HEK293 (cell line): ENCODE measurements at regions not wholly inside any gene's neighbourhood (a gene's known extent, or its start where the extent isn't known, plus 50 kb on each side); places are given as distances from the start of the nearest gene placed in this dataset.

Experiments
- CTCF ChIA-PET: fragments of 350-600 bp; formaldehyde crosslinking; extraction: SDS; loops from one replicate; lab custom pipeline; 2021; ENCODE audit warnings: antibody characterized with exemption; lab: Yijun Ruan, JAX
- POLR2A ChIA-PET: fragments of 300-600 bp; formaldehyde crosslinking; extraction: SDS; loops from one replicate; lab custom pipeline; 2020; ENCODE audit warnings: antibody characterized with exemption, inconsistent platforms; lab: Yijun Ruan, JAX
- H3K27ac ChIP-seq: fragments of 200-500 bp; sonication (Bioruptor generic); 2 replicates; pipeline ENCODE4 v1.5.1; 2014; ENCODE audit warnings: low read depth, low read length, control low read depth, inconsistent platforms; ENCODE audit errors: extremely low read depth
- H3K36me3 ChIP-seq, 2 experiments: fragments of 200-500 bp in 1 of 2; sonication (Bioruptor generic) in 1 of 2; 1 replicate in 1 of 2; 2 replicates in 1 of 2; pipeline ENCODE4 v1.5.1; 2014 to 2017; ENCODE audit warnings: inconsistent platforms in 2 of 2, low read length in 2 of 2; ENCODE audit not compliant: control insufficient read depth in 2 of 2, insufficient read depth in 1 of 2
- H3K4me1 ChIP-seq: fragments of 200-500 bp; sonication (Bioruptor generic); 2 replicates; pipeline ENCODE4 v1.5.1; 2014; ENCODE audit warnings: mild to moderate bottlenecking, low read length, inconsistent platforms; ENCODE audit not compliant: control insufficient read depth, insufficient read depth
- H3K4me3 ChIP-seq: 2 replicates; pipeline ENCODE4 v1.5.1; 2011; ENCODE audit warnings: low read depth, mild to moderate bottlenecking, control low read depth, low read length, moderate library complexity
- H3K9me3 ChIP-seq: fragments of 200-500 bp; sonication (Bioruptor generic); 2 replicates; pipeline ENCODE4 v1.5.1; 2014; ENCODE audit warnings: low read depth, low read length, inconsistent platforms; ENCODE audit not compliant: control insufficient read depth, insufficient read depth
- GLI2 ChIP-seq: fragments of 450-650 bp; formaldehyde crosslinking; IDR thresholded peaks from 2 replicates; pipeline ENCODE4; 2017; ENCODE audit warnings: missing biosample characterization, missing genetic modification characterization, low read depth, borderline replicate concordance
- GLIS2 ChIP-seq: fragments of 450-650 bp; formaldehyde crosslinking; IDR thresholded peaks from 2 replicates; pipeline ENCODE4 v1.5.1; 2016; ENCODE audit warnings: missing biosample characterization, missing genetic modification characterization
- REPIN1 ChIP-seq: fragments of 450-650 bp; formaldehyde crosslinking; IDR thresholded peaks from 2 replicates; pipeline ENCODE4 v1.5.1; 2017; ENCODE audit warnings: missing biosample characterization, missing genetic modification characterization, low read depth
- SETDB1 ChIP-seq: IDR thresholded peaks from one replicate; pipeline ENCODE4 v1.6.1; 2017; ENCODE audit warnings: mild to moderate bottlenecking, low read length, moderate library complexity, mixed read lengths; ENCODE audit not compliant: insufficient read length
- SP3 ChIP-seq: fragments of 450-650 bp; formaldehyde crosslinking; IDR thresholded peaks from 2 replicates; pipeline ENCODE4 v1.5.1; 2016; ENCODE audit warnings: missing biosample characterization, missing genetic modification characterization
- TRIM28 ChIP-seq: IDR thresholded peaks from 2 replicates; pipeline ENCODE4 v1.6.1; 2011; ENCODE audit warnings: low read length, control low read depth, borderline replicate concordance
- ZBTB21 ChIP-seq: fragments of 450-650 bp; formaldehyde crosslinking; IDR thresholded peaks from 2 replicates; pipeline ENCODE4 v1.5.1; 2017; ENCODE audit warnings: missing biosample characterization, missing genetic modification characterization
- ZEB2 ChIP-seq: fragments of 450-650 bp; formaldehyde crosslinking; IDR thresholded peaks from 2 replicates; pipeline ENCODE4 v1.5.1; 2016; ENCODE audit warnings: missing biosample characterization, missing genetic modification characterization
- ZFHX2 ChIP-seq: fragments of 450-650 bp; formaldehyde crosslinking; conservative IDR thresholded peaks from 2 replicates; pipeline ENCODE4 v1.5.1; 2016; ENCODE audit warnings: missing biosample characterization, missing genetic modification characterization
- ZIC2 ChIP-seq: fragments of 450-650 bp; formaldehyde crosslinking; IDR thresholded peaks from 2 replicates; pipeline ENCODE4 v1.5.1; 2016; ENCODE audit warnings: missing biosample characterization, missing genetic modification characterization
- ZNF140 ChIP-seq: fragments of 450-650 bp; formaldehyde crosslinking; IDR thresholded peaks from 2 replicates; pipeline ENCODE4 v1.5.1; 2016; ENCODE audit warnings: missing biosample characterization, missing genetic modification characterization
- ZNF248 ChIP-seq: fragments of 450-650 bp; formaldehyde crosslinking; IDR thresholded peaks from 2 replicates; pipeline ENCODE4 v1.5.1; 2017; ENCODE audit warnings: missing biosample characterization, missing genetic modification characterization
- ZNF335 ChIP-seq: fragments of 450-650 bp; formaldehyde crosslinking; conservative IDR thresholded peaks from 2 replicates; pipeline ENCODE4 v1.5.1; 2016; ENCODE audit warnings: missing biosample characterization, missing genetic modification characterization
- ZNF416 ChIP-seq: fragments of 450-650 bp; formaldehyde crosslinking; IDR thresholded peaks from 2 replicates; pipeline ENCODE4 v1.5.1; 2016; ENCODE audit warnings: missing biosample characterization, missing genetic modification characterization
- ZNF544 ChIP-seq: fragments of 450-650 bp; formaldehyde crosslinking; IDR thresholded peaks from 2 replicates; pipeline ENCODE4 v1.5.0; 2017; ENCODE audit warnings: missing biosample characterization, missing genetic modification characterization
- ZNF555 ChIP-seq: fragments of 450-650 bp; formaldehyde crosslinking; conservative IDR thresholded peaks from 2 replicates; pipeline ENCODE4 v1.5.1; 2017; ENCODE audit warnings: missing biosample characterization, mild to moderate bottlenecking, missing genetic modification characterization, inconsistent platforms
- ZNF571 ChIP-seq: fragments of 450-650 bp; formaldehyde crosslinking; IDR thresholded peaks from 2 replicates; pipeline ENCODE4 v1.5.0; 2017; ENCODE audit warnings: missing biosample characterization, missing genetic modification characterization
- ZNF654 ChIP-seq: fragments of 450-650 bp; formaldehyde crosslinking; IDR thresholded peaks from 2 replicates; pipeline ENCODE4 v1.5.1; 2016; ENCODE audit warnings: low read depth, missing biosample characterization, missing genetic modification characterization
- ZNF670 ChIP-seq: fragments of 450-650 bp; formaldehyde crosslinking; IDR thresholded peaks from 2 replicates; pipeline ENCODE4 v1.5.1; 2016; ENCODE audit warnings: missing biosample characterization, missing genetic modification characterization, low read depth
- ZNF707 ChIP-seq: fragments of 450-650 bp; formaldehyde crosslinking; IDR thresholded peaks from 2 replicates; pipeline ENCODE4 v1.5.1; 2016; ENCODE audit warnings: missing biosample characterization, missing genetic modification characterization
- ZNF785 ChIP-seq: fragments of 450-650 bp; formaldehyde crosslinking; IDR thresholded peaks from 2 replicates; pipeline ENCODE4 v1.5.1; 2016; ENCODE audit warnings: missing biosample characterization, missing genetic modification characterization
- ZNF843 ChIP-seq: fragments of 450-650 bp; formaldehyde crosslinking; IDR thresholded peaks from 2 replicates; pipeline ENCODE4 v1.5.1; 2016; ENCODE audit warnings: missing biosample characterization, missing genetic modification characterization
- ZSCAN23 ChIP-seq: fragments of 450-650 bp; formaldehyde crosslinking; IDR thresholded peaks from 2 replicates; pipeline ENCODE4 v1.5.1; 2016; ENCODE audit warnings: missing biosample characterization, missing genetic modification characterization
- ZSCAN30 ChIP-seq: fragments of 450-650 bp; IDR thresholded peaks from 2 replicates; pipeline ENCODE4 v1.5.1; 2018; ENCODE audit warnings: missing biosample characterization, mild to moderate bottlenecking, missing genetic modification characterization, moderate library complexity
- TF ChIP-seq, protein P1 (sequence below): fragments of 450-650 bp; formaldehyde crosslinking; IDR thresholded peaks from 2 replicates; pipeline ENCODE4 v1.5.1; 2016; ENCODE audit warnings: missing biosample characterization, missing genetic modification characterization
- TF ChIP-seq, protein P2 (sequence below): fragments of 450-650 bp; formaldehyde crosslinking; IDR thresholded peaks from 2 replicates; pipeline ENCODE4 v1.5.1; 2017; ENCODE audit warnings: missing biosample characterization, mild to moderate bottlenecking, missing genetic modification characterization, moderate library complexity
- TF ChIP-seq, protein P3 (sequence below): fragments of 450-650 bp; formaldehyde crosslinking; IDR thresholded peaks from 2 replicates; pipeline ENCODE4 v1.5.1; 2016; ENCODE audit warnings: missing biosample characterization, missing genetic modification characterization

DNA sequence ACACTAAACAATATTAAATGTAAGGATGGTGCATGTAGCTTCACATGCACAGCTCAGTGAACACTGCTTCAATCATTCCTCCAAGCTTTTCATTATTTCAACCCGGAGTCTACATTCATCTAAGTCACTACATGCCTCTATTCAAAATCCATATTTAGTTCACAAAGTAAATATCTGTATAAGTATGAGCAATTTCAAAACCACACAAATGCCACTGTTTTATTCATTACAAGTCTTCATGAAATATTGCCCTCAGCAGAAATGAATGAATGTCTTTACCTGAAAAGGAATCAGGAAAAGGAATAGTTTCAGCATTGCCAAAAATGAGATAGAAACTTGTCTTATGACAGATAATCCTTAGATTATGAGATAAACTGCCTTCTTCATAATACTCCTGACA, 149.4 kb downstream of the SLC38A4 start (continued):
- TF ChIP-seq SETDB1 (no peak), ZNF416 (tag by site-specific recombination) (no peak), ZNF785 (no peak), ZEB2 (tag by site-specific recombination) (no peak)

DNA sequence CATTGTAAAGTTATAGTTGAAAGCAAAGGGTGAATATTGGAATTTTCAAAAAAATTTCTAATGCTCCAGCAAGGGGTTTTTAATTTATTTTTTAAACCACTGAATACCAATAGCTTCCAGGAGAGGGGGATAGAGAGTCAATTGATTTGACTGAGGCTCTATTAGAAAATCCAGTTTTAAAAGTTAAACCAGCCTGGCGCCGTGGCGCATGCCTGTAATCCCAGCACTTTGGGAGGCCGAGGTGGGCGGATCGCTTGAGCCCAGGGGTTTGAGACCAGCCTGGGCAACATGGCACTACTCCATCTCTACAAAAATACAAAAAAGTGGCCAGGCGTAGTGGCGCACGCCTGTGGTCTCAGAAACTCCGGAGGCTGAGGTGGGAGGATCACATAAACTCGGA, 150.1 kb downstream of the SLC38A4 start:
- Histone ChIP-seq H3K36me3 (no peaks in the 10 kb centered on the region), H3K27ac (no peak overlapping the region), H3K9me3 (no peaks in the 10 kb centered on the region), H3K4me1 (no peaks in the 10 kb centered on the region), H3K4me3 (no peak overlapping the region)
- CTCF ChIA-PET: interaction anchor here (0.6 to 2.8 kb wide), 13 partner anchors 9 to 498 kb away, joined by 3 to 12 read pairs (median 4); no protein-coding TSS in a partner anchor
- POLR2A ChIA-PET: no interaction called here
- TF ChIP-seq ZFHX2 (peak; percentile 67), ZIC2 (tag by site-specific recombination) (no peak), ZNF555 (tag by site-specific recombination) (no peak), ZNF654 (peak; percentile 42), ZNF571 (tag by site-specific recombination) (no peak), ZNF335 (tag by site-specific recombination) (peak; percentile 81)

DNA sequence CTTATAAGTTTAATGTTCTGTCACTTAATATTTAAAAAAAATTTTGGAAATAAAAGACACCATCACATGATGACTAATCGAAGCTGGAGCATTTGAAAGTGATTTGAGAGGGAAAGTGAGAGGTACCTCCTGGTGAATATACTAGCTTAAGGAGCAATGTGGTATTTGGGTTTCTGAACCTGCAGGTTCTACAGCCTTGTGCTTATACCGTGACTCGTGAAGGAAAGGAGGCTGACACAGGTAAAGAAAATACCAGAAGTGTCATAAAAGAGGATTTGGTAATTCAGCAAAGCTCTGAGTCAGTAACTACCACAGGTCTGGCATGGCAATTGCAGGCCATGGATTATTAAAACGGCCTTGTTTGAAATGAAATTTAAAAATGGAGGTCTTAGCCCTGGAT, 151.0 kb downstream of the SLC38A4 start:
- Histone ChIP-seq H3K9me3 (no peaks in the 10 kb centered on the region), H3K4me1 (no peaks in the 10 kb centered on the region), H3K36me3 (no peaks in the 10 kb centered on the region), H3K27ac (no peak overlapping the region), H3K4me3 (no peak overlapping the region)
- TF ChIP-seq ZNF248 (tag by site-specific recombination) (no peak), ZNF140 (tag by site-specific recombination) (no peak), ZSCAN30 (no peak), GLI2 (tag by site-specific recombination) (no peak), GLIS2 (tag by site-specific recombination) (no peak), REPIN1 (tag by site-specific recombination) (no peak), ZNF707 (tag by site-specific recombination) (no peak), ZNF670 (tag by site-specific recombination) (no peak), ZSCAN23 (no peak), ZBTB21 (no peak), SP3 (tag by site-specific recombination) (no peak), ZNF571 (tag by site-specific recombination) (no peak), TRIM28 (no peak), ZNF843 (no peak), ZNF544 (no peak)
- TF ChIP-seq, protein P1, sequence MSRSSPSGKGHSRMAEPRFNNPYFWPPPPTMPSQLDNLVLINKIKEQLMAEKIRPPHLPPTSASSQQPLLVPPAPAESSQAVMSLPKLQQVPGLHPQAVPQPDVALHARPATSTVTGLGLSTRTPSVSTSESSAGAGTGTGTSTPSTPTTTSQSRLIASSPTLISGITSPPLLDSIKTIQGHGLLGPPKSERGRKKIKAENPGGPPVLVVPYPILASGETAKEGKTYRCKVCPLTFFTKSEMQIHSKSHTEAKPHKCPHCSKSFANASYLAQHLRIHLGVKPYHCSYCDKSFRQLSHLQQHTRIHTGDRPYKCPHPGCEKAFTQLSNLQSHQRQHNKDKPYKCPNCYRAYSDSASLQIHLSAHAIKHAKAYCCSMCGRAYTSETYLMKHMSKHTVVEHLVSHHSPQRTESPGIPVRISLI (tag by site-specific recombination): no peak
- TF ChIP-seq, protein P2, sequence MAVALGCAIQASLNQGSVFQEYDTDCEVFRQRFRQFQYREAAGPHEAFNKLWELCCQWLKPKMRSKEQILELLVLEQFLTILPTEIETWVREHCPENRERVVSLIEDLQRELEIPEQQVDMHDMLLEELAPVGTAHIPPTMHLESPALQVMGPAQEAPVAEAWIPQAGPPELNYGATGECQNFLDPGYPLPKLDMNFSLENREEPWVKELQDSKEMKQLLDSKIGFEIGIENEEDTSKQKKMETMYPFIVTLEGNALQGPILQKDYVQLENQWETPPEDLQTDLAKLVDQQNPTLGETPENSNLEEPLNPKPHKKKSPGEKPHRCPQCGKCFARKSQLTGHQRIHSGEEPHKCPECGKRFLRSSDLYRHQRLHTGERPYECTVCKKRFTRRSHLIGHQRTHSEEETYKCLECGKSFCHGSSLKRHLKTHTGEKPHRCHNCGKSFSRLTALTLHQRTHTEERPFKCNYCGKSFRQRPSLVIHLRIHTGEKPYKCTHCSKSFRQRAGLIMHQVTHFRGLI: no peak
- TF ChIP-seq, protein P3, sequence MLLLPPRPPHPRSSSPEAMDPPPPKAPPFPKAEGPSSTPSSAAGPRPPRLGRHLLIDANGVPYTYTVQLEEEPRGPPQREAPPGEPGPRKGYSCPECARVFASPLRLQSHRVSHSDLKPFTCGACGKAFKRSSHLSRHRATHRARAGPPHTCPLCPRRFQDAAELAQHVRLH (tag by site-specific recombination): no peak
- ChIA-PET CTCF (interaction anchor here (0.6 to 2.8 kb wide), 12 partner anchors 9 to 520 kb away, joined by 3 to 12 read pairs (median 4); no protein-coding TSS in a partner anchor), POLR2A (interaction anchor here (0.6 kb wide), 1 partner anchor 304 kb away, joined by 4 read pairs; no protein-coding TSS in a partner anchor)
